Head of caudate nucleus (tissue), 42 donors: ENCODE measurements at regions not wholly inside any gene's neighbourhood (a gene's known extent, or its start where the extent isn't known, plus 50 kb on each side); places are given as distances from the start of the nearest gene placed in this dataset.
A peak's percentile ranks its signal among the peaks of the same experiment; 100 is the strongest.

Experiments
- DNase-seq, 42 donors: peaks; one replicate each; pipeline versions ENCODE4 v3.0.0 to v3.0.0-alpha.2; 2020 to 2021; ENCODE audit warnings: mixed read lengths in 7 of 42
- intact Hi-C: fragments of 100-400 bp; cut with DNase I; formaldehyde crosslinking; loops from one replicate; pipeline ENCODE4 v1.15.0; 2022

- intact Hi-C loops = no loop called here
- peak in 1 of 42 donors; percentile 9 for DNase-seq
Observed at GRCh38 chr5:3654515-3654914, 58.9 kb downstream of the IRX1 start.

GRCh38 chr5:3656803-3657202 is 61.2 kb downstream of the IRX1 start:
- intact Hi-C loops = no loop called here

GRCh38 chr5:3657364-3658022 is 61.9 kb downstream of the IRX1 start:
- intact Hi-C loops = no loop called here
- DNase-seq = no peak

More at GRCh38 chr5:3656803-3657202, 61.2 kb downstream of the IRX1 start:
- DNase-seq = no peak

- DNase-seq = no peak
- intact Hi-C loops = no loop called here
Observed at GRCh38 chr5:3658929-3659328, 63.3 kb downstream of the IRX1 start.

- no peak for DNase-seq
- intact Hi-C loops = no loop called here
Observed at GRCh38 chr5:3659907-3660306, 64.3 kb downstream of the IRX1 start.

GRCh38 chr5:3660630-3661029 is 65.0 kb downstream of the IRX1 start:
- intact Hi-C loops = no loop called here
- DNase-seq = no peak

GRCh38 chr5:3661755-3662296 is 66.2 kb downstream of the IRX1 start:
- DNase-seq = no peak
- intact Hi-C loops = no loop called here

- DNase-seq = no peak
- intact Hi-C loops = no loop called here
Observed at GRCh38 chr5:3662344-3662743, 66.7 kb downstream of the IRX1 start.

- intact Hi-C loops = no loop called here
- no peak for DNase-seq
Observed at GRCh38 chr5:3671337-3671736, 75.7 kb downstream of the IRX1 start.

GRCh38 chr5:3678801-3679200 is 83.2 kb downstream of the IRX1 start:
- intact Hi-C loops = no loop called here
- DNase-seq = no peak

GRCh38 chr5:3680821-3681220 is 85.2 kb downstream of the IRX1 start:
- intact Hi-C loops = no loop called here
- no peak for DNase-seq

- intact Hi-C loops = no loop called here
- DNase-seq = no peak
Observed at GRCh38 chr5:3684118-3684517, 88.5 kb downstream of the IRX1 start.

- intact Hi-C loops = no loop called here
- no peak for DNase-seq
Observed at GRCh38 chr5:3684771-3685354, 89.2 kb downstream of the IRX1 start.

GRCh38 chr5:3694819-3695218 is 99.2 kb downstream of the IRX1 start:
- intact Hi-C loops = no loop called here
- DNase-seq = no peak

GRCh38 chr5:3695818-3696217 is 100.2 kb downstream of the IRX1 start:
- DNase-seq = no peak
- intact Hi-C loops = no loop called here

- intact Hi-C loops = no loop called here
- DNase-seq = no peak
Observed at GRCh38 chr5:3698412-3698811, 102.8 kb downstream of the IRX1 start.

GRCh38 chr5:3701694-3702093 is 106.1 kb downstream of the IRX1 start:
- intact Hi-C loops = no loop called here
- no peak for DNase-seq

GRCh38 chr5:3704661-3705060 is 109.0 kb downstream of the IRX1 start:
- intact Hi-C loops = no loop called here
- DNase-seq = no peak

- DNase-seq = no peak
- intact Hi-C loops = no loop called here
Observed at GRCh38 chr5:3709068-3709716, 113.6 kb downstream of the IRX1 start.

- intact Hi-C loops = no loop called here
- no peak for DNase-seq
Observed at GRCh38 chr5:3709717-3710348, 114.2 kb downstream of the IRX1 start.
